SK-N-SH (cell line): ENCODE measurements at regions not wholly inside any gene's neighbourhood (a gene's known extent, or its start where the extent isn't known, plus 50 kb on each side); places are given as distances from the start of the nearest gene placed in this dataset.

Source experiments
- CTCF ChIP-seq: fragments of 200-600 bp; sonication (generic); IDR thresholded peaks from 2 replicates; pipeline ENCODE4 v1.6.1; 2017; ENCODE audit warnings: antibody characterized with exemption, mild to moderate bottlenecking, moderate library complexity
- EP300 ChIP-seq, 2 experiments: IDR thresholded peaks; 2 replicates each; pipeline versions ENCODE4 v1.4.0 to v1.6.1; 2012; ENCODE audit warnings: borderline replicate concordance in 1 of 2, low read depth in 1 of 2, low read length in 1 of 2
- EZH2phosphoT487 ChIP-seq: fragments of 200-600 bp; sonication (generic); IDR thresholded peaks from 2 replicates; pipeline ENCODE4 v1.6.1; 2017; ENCODE audit warnings: low read depth, mixed run types, mild to moderate bottlenecking, antibody characterized with exemption, moderate library complexity, borderline replicate concordance
- FOXM1 ChIP-seq: IDR thresholded peaks from 2 replicates; pipeline ENCODE4 v1.4.0; 2012; ENCODE audit warnings: low read depth, mild to moderate bottlenecking
- MAX ChIP-seq: IDR thresholded peaks from 2 replicates; pipeline ENCODE4 v1.4.0; 2012; ENCODE audit warnings: low read depth
- NFIC ChIP-seq: IDR thresholded peaks from 2 replicates; pipeline ENCODE4 v1.4.0; 2012; ENCODE audit warnings: borderline replicate concordance
- POLR2AphosphoS5 ChIP-seq: IDR thresholded peaks from 2 replicates; pipeline ENCODE4 v1.6.1; 2012; ENCODE audit warnings: low read depth, low read length
- RAD21 ChIP-seq: IDR thresholded peaks from 2 replicates; pipeline ENCODE4 v1.6.1; 2012; ENCODE audit warnings: mild to moderate bottlenecking, low read length
- REST ChIP-seq: IDR thresholded peaks from 2 replicates; pipeline ENCODE4 v1.6.1; 2012; ENCODE audit warnings: mild to moderate bottlenecking, low read depth, low read length, moderate library complexity
- RFX5 ChIP-seq: IDR thresholded peaks from 2 replicates; pipeline ENCODE4 v1.6.1; 2012; ENCODE audit warnings: mild to moderate bottlenecking, improper control_type of control experiment, low read length
- TAF1 ChIP-seq: IDR thresholded peaks from 2 replicates; pipeline ENCODE4 v1.6.1; 2012; ENCODE audit warnings: low read depth, mild to moderate bottlenecking, low read length, moderate library complexity, borderline replicate concordance
- TEAD4 ChIP-seq: IDR thresholded peaks from 2 replicates; pipeline ENCODE4 v1.4.0; 2012; ENCODE audit warnings: mild to moderate bottlenecking, borderline replicate concordance; ENCODE audit not compliant: insufficient read depth

- TF ChIP-seq NFIC, result no peak
- TF ChIP-seq TAF1, result no peak
- TF ChIP-seq REST, result no peak
- no peak for TF ChIP-seq CTCF
- TF ChIP-seq EP300 (IDR thresholded peaks at IDR 0.05; ENCODE audit: borderline replicate concordance in 1 of 2, low read depth in 1 of 2, low read length in 1 of 2), result no peak
- TF ChIP-seq RFX5, result no peak
- no peak for TF ChIP-seq RAD21
- TF ChIP-seq POLR2AphosphoS5, result no peak
- TF ChIP-seq MAX, result no peak
- TF ChIP-seq EZH2phosphoT487, result no peak
- no peak for TF ChIP-seq TEAD4
- TF ChIP-seq FOXM1, result no peak
Observed at GRCh38 chr3:193890016-193890897, 245.7 kb upstream of the HES1 start.
